GM12873 (cell line): ENCODE measurements at regions not wholly inside any gene's neighbourhood (a gene's known extent, or its start where the extent isn't known, plus 50 kb on each side); places are given as distances from the start of the nearest gene placed in this dataset.

Experiments used
- TF ChIP-seq, protein P1 (sequence below): IDR thresholded peaks from 2 replicates; pipeline ENCODE4 v1.5.1; 2012; ENCODE audit warnings: low read depth, mild to moderate bottlenecking, moderate library complexity, low read length, control low read depth; ENCODE audit not compliant: insufficient read depth; ENCODE audit errors: missing control alignments

DNA sequence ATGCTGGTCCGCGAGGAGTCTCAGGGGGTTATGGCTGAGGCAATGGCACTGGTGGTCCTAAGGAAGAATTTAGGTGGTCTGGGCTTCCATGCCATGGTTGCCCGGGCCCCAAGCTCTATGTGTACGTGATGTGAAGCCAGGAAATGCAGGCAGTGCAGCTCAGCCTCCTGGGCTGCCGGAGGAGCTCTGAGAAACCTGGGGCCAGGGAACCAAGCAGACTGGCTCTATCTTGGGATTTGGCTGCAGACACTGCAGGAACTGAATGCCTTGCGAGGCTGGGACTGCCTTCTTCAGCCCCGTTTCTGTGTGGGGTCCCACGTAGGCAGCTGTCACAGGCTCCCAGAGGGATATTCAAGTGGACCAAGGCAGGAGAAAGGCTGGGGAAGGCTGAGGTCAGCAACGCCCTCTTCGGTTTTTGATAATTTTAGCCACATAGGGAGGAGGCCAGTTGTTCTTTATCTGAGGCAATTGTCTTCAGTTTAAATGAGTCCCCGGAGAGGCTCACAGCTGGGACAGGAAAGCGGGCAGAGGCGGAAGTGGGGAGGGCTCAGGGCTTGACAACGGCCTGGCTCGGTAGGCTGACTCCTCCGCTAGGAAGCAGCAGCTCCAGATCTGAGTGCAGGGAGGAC, 77.7 kb downstream of the RHOB start:
- TF ChIP-seq, protein P1, sequence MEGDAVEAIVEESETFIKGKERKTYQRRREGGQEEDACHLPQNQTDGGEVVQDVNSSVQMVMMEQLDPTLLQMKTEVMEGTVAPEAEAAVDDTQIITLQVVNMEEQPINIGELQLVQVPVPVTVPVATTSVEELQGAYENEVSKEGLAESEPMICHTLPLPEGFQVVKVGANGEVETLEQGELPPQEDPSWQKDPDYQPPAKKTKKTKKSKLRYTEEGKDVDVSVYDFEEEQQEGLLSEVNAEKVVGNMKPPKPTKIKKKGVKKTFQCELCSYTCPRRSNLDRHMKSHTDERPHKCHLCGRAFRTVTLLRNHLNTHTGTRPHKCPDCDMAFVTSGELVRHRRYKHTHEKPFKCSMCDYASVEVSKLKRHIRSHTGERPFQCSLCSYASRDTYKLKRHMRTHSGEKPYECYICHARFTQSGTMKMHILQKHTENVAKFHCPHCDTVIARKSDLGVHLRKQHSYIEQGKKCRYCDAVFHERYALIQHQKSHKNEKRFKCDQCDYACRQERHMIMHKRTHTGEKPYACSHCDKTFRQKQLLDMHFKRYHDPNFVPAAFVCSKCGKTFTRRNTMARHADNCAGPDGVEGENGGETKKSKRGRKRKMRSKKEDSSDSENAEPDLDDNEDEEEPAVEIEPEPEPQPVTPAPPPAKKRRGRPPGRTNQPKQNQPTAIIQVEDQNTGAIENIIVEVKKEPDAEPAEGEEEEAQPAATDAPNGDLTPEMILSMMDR, result no peak

DNA sequence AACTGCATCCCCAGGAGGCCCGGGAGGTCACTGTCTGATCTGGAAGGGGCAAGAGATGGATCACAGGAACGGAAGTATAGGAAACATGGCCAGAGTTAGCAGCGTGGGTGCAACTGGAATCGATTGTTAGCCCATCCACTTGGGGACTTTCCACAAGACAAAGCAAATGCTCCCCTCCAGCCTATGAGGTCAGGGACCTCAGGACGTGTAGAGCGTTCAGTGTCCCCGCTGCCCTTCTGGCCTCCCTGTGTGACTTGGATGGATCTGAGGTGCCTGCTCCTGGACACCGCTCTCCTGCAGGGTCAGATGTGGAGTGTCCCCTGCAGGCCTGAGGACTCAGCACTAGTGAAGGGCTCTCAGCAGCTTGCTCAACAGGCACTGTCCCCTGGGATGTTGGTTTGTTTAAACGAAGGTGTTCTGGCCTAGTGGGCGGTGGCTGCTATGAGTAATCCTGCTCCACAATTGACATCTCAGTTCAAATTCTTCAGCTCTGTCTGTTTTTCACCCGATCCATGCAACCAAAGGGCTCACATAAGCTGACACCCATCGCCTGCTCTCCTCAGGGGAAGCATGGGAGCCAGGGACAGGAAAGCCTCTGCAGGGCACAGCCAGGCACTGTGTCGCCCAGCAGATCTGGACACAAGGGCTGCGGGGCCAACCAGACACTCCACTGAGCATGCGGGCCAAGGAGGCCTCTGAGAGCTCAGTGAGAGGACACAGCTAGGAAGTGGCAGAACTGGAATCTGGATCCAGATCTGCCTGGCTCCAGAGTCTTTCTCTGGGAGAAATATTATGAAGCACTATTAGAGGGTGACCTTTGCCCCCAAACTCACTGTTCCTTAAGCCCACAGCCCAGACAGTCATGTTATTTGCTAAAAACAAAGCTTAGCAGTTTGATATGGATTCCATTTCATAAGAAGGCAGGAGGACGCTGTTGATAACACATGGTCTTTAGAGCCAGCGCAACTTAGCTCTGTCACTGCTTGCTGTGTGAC, 78.5 kb downstream of the RHOB start:
- TF ChIP-seq, protein P1, result peak; percentile 16

DNA sequence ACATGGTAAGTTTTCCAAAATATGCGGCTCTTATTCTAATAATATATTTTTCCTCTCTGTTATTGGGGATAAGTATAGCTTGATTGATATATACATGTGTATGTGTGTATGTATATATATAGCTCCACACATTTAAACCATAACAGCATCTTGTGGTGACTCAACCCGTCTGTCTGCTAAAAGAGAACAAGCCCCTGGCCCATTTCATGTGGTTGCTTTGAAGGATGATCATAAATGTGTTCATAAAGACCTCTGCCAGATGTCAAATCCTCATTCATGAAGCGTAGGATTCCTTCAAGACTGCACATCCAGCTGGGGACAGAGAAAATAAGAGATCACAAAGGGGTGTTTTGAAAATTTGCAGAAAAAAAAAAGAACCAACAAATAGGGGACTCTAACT, 79.3 kb downstream of the RHOB start:
- TF ChIP-seq, protein P1, result no peak

DNA sequence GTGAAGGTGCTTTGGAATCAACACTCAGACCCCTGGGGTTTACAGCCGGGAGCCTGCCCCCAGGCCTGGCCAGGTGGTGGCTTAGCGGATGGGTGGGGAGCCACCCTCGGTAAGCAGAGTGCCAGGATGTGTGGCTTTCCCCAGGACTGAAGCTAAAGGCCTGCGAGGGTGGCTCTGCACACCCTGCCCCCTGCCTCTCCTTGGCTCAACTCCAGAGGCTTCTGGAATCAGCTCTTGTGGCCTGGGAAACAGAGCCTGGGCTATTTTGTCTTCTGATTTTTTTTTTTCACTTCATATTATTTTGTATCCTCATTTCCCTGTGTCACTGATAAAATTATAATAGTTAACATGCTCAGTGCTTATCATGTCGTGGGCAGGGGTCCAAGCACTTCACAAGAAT, 79.8 kb downstream of the RHOB start:
- TF ChIP-seq, protein P1, result no peak

DNA sequence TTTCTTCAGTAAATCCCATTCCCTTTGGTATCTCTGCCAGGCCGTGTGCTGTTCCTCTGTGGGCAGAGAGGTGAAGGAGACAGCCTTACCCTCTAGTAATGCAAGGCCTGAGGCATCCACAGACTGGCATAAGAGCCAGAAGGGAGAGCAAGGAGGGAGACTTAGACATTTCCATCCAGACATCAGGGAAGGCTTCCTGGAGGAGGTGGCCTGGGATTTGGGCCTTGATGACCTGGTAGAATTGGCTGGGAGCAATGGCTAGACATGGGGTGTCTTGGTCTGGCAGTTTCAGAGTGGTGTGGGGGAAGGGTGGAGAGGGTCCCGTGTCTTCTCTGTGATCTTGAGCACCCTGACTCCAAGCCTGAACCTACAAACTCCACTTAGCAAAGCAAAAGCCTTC, 81.8 kb downstream of the RHOB start:
- TF ChIP-seq, protein P1, result no peak

DNA sequence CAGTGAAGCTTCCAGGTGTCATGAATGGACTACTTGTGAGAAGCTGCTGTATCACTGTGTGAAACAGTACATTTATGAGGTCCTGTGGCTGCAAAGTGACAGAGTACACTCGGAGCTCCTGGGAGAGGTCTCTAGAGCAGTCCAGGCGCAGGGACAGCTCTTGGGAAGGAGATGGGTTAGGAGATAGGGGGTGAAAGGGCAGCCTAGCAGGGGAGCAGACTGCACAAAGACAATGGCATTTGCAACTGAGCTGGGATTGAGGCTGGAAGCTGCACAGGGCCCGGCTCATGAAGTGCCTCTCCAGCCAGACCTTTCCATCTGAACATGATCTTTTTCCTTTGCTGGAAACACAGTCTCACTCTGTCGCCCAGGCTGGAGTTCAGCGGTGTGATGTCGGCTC, 83.6 kb downstream of the RHOB start:
- TF ChIP-seq, protein P1, result no peak

DNA sequence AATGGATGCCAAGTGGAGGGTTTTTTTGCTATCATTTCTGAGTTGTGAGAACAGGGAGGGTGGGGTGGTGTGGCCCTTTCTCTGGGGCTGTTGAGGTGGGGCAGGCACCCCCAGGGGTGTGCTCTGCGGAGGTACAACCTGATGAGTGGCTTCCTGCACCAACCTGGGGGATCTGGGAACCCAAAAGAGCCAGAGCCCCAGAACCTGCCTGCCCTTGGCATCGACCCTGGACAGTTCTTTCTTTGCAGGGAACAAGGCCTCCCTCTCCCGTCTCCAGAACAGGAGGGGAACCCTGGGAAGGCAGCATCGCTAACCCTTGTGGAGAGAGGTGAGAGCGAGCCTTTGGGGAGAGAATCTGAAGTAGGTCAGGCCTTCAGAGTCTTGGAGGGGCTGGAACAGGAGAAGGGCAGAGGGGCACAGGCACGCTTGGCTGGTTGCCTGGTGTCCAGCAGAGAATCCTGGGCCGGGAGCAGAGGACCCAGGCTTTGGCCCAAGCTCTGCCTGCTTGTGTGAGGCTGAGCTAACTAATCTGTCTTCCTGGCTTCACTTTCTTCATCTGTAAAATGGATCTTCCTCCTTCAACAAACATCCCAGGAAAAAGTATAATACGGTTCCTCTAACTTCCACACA, 84.9 kb downstream of the RHOB start:
- TF ChIP-seq, protein P1, result no peak
